GM21360 (cell line): ENCODE measurements at regions not wholly inside any gene's neighbourhood (a gene's known extent, or its start where the extent isn't known, plus 50 kb on each side); places are given as distances from the start of the nearest gene placed in this dataset.

Experiments used
- ATAC-seq: cut with Tn5 transposase; IDR thresholded peaks from one replicate; pipeline ENCODE4 v1.9.1; 2021; ENCODE audit warnings: mild to moderate bottlenecking, moderate library complexity; ENCODE audit not compliant: unreplicated experiment

DNA sequence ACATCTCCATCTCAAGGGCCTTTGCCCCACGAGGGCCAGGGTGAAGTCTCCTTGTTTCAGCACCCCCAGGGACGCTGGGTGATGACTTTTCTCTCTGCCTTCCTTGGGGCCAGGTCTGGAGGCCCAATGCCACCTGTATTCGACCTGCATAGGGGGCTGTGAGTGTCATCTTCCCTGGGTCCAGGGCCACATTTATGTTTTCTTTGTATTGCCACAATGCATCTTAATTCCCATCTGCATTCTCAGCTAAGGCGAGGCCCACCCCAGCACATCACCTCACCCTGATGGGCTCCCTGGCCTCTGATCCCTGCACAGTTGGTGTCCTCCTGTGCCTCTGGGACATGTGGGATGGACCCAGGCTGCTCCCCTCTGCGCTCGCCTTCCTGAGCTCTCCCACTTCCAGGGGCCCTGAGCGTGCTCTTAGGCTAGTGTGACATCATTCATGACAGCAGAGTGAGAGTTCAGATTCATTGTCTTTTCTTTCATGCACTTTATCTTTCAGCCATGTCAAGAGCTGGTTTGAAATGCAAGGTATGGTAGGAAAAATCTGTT lies 122.0 kb upstream of the COPS8 start:
- ATAC-seq: no peak

DNA sequence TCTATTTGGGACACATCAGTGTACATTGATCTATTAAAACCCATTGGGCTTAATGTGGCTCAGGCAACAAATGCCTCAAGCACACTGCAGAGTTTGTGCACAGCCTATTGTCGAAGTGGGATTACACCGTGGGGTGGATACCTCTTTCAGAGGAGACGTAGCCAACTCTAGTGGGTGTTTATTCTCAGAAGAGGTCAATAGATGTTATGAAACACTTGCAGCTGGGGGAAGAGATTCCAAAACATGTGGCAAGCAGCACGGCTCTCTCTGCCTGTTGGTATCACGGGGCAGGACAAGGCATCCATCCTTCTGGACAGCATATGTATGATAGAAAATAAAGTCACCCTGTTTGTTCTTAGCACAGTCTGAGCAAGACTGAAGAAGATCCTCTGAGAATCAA lies 121.4 kb upstream of the COPS8 start:
- ATAC-seq: no peak

DNA sequence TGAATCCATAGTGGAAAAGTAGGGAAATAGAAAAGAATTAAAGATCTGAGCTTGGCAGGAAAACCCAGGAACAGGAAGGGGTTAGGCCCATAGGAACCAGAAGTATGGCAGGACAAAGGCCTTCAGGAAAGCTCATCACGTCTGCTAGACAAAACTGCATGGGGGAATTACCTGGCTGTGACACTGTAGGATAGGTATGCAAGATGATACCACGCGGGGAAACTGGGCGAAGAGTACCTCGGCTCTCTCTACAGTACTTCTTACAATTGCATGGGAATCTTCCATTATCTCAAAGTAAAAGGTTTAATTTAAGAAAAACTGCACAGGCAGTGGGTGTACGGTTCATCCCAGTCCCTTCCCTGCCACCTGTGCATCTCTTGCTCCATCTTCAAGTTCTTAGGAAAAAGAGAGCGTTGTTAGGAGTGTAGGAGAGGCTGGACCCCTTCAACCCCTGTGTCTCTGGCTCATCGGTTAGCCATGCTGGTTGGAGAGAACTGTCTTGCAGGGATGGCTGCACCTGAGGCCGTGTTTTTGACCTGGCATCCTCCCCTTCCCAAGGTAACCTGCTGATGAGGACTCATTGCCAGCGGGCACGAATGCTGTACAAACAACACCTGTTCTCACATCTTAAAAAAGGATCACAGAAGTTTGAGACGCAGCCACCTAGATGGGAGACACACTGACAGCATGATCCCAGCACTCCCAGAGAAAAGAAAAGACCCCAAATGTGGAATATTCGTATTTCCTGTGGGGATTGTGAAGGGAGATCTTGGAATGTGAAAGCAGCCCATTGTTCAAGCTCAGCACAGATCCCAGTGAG lies 120.5 kb upstream of the COPS8 start:
- no peak for ATAC-seq

DNA sequence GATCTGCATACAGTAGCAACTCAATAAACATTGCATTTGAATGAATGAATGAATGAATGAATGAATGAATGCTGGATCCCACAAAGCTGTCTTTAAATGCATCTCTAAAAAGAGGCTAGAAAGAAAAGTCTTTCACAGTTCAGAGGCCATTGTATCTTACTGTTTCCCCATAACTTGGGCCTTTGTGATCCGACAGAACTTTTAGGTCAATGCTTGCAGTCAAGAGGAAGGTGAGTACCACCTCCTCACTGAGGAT lies 119.9 kb upstream of the COPS8 start:
- ATAC-seq: no peak

DNA sequence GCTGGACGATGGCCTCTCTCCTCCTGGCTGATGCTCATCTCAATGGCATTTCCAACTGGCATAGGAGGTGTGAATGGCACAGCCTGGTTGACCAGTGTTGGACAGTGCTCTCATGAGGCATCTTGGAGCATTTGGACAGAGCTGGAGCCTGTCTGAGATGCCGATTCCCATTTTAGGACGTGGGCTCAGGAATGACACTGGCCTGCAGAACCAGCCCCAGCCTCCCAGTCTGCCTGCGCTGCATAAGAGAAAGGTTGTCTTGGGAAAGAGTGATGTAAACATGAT lies 118.2 kb upstream of the COPS8 start:
- no peak for ATAC-seq

DNA sequence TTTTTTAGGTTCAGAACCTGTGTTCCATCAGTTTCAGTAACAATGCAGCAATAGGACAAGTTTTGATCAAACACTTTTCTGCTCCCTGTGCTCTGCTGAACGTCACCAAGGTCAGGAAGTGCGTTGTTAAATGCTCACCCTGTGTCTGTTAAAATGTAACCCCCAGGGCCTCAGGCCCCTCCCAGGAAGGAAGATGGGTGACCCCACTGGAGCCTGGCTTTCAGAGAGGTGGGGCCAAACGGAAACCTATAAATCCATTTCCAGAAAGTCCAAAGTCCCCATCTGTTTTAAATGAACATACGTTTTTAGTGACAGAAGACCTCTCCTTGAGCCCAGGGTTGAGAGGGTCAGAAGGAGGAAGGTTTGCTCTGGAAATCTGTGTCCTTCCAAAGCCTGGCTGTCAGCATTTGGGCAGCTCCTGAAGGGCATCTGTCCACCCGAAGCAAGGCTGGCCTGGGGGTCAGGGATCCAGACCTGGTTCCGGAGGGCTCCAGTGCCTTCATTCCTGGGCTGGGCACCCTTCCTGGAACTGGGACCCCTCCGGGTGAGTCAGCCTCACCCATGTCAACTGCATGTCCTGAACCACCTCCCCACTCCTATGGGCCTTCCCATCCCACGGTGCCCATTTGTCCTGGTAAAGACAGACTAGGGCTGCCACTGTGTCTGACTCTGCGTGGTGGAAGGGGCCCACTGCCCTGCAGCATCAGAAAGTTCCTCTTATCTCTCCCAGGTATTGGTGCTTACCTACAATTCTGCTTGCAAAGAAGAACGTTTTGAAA lies 117.4 kb upstream of the COPS8 start:
- no peak for ATAC-seq

DNA sequence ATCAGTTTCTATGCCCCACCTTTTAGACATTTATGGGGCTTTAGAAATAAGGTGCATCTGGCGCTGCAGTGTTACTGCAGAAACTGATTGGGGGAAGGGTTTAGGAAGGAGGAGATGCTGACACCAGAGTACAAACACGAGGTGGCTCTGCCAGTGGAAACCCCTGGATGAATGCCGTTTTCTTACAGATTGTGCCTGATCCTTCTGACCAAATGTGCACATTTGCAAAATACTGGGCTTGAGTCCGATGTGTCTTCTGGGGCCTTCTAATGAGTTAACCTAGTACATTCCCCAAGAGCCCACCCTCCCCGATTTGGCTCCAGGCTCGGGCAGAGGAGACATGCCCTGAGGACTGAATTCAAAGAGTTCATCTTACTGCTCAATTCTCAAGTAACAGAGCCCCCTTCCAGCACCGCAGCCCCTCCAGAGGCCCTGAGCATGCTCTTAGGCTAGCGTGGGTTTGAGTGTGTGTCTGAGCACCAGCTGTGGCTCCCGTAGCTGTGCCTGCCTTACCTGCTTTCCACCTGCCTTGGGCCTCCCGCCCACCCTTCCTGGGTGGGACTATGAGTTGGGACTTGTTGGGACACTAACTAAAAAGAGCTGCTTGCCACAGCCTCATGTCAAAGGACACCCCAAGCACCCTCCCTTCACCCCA lies 116.7 kb upstream of the COPS8 start:
- ATAC-seq: no peak

DNA sequence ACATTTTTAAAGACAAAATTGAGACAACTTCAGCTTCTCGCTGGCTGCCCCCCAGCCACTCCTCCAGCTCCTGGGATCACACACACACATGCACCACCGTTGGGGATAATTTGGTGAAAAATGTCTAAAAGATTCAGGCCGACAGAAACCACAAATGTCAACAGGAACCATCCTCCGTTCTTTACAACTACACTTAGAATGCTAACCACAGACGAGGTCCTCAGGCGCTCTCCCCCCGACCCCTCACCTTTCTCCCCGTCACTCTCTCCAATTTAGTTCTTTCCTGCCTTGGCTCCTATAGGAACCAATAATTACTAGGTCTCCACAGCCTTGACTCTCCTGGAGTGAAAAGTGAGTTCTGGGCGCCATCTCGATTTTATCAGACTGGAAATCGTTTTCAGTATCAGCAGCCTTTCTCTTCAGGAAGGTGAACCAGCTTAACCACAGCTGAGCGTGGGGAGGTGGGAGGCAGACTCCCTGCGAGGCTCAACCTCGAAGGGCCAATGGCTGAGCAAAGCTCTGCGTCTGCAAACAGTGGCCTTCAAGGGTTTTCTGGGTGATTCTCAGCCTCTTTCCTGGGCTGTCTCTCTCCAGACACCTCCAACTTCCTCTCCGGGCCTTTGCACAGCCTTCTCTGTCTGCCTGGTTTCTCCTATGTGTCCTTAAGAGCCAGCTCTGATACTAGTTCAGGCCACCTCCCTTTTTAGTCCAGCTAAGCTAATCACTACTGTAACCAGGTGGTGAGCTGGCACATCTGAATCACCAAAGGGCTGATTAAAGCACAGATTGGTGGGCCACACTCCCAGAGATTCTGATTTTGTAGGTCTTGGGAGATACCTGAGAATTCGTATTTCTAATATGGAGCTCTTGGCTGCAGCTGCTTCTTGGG lies 115.7 kb upstream of the COPS8 start:
- no peak for ATAC-seq

DNA sequence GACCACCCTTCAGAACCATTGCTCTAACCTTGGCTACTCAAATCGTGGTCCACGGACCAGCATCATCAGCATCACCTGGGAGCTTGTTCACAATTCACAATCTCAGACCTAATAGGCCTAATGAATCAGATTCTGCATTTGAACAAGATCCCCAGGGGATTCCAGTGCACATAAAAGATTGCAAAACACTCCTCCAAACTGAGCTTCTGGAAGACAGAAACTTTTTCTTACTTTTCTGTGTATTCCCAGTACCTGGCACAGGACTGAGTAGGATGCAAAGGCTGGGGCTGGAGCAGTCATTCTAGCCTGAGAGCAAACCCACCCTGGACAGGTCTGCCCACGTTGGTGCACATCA lies 115.1 kb upstream of the COPS8 start:
- no peak for ATAC-seq

DNA sequence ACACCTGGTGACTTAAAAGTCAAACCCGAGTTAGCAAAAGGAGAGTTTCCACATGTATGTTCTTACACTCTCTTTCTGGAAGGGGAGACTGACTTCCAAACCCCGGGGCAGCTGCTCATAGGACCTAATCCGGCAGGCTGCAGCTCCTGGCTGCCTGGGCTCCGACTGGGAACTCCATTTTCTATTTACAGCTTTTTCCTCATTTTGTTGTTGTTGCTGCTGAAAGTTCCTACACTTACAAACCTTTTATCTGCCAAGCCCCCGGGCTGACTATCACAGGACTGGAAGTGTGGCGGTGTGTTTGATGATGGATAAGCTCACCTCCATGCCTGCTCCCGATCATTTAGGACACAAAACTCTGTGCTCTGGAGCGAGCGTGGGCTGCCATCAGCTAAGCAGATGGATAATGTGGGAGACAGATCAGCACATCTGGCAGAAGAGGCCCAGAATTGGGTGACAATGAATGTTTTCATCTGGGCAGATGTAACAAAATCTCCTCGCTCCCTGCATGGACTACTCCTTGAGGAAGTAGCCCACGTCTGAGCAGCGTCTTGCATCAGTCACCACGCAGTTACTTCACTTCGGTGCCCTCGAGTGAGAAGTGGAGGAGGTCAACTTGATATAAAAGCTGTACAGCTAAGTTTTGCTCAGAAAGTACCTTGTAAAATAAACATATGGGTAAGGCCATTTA lies 114.4 kb upstream of the COPS8 start:
- ATAC-seq: no peak

DNA sequence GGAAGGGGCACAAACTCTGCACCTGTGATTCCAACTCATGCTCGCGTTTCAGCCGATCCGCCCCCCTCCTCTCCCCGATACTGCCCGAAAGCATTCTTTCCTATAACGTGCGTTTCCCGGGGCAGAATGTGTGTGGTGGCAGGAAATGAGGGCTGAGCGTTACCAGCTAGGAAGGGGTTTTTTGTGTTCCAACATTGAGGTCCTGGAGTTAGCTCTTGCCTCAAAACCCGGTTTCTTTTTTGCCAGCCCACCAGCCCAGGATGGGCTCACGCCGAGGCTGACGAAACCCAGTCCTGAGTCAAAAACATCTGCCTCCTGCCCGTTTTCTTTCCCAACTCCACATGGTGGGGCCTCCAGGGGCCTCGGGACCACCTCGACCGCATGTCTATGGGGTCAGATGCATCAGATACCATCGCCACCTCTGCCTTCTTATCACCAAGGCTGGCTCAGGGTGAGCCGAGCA lies 113.7 kb upstream of the COPS8 start:
- ATAC-seq: no peak

DNA sequence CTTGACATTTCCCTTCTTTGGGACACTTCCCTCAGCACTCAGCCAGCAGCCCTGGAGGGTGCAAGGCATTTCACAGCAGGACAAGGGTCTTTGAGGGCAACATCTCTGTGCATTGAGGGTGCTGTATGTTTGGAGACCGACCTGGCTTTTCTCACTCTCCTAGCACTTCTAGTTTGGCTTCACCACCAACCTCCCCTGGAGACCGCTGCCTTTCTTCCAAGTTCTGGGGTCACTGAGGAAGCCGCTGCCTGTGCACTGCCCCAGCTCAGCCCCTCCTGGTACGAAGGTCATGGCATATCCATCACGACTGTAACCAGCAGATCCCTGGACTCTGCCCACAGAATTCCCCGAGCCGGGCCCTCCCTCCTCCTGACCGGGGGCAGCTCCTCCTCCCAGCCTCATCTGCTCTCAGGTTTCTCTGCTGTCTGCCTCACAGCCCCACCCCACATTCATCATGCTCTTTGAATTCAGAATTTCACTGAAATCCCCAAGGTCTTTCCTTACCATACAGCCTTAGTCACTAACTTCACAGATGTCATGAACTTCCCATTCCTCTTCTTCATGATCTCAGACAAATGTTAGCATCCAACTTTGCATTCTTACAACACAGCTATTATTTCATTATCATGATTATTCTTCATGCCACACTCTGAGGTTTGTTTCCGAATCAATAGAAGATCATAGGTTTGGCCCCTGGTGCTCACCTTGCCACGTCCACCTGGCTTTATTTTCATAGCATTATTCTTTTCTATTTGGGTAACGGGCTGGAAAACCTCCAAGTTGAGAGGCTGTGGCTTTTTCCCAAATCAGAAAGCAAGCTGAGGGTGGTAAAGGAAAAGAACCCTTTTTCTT lies 113.0 kb upstream of the COPS8 start:
- ATAC-seq: no peak

DNA sequence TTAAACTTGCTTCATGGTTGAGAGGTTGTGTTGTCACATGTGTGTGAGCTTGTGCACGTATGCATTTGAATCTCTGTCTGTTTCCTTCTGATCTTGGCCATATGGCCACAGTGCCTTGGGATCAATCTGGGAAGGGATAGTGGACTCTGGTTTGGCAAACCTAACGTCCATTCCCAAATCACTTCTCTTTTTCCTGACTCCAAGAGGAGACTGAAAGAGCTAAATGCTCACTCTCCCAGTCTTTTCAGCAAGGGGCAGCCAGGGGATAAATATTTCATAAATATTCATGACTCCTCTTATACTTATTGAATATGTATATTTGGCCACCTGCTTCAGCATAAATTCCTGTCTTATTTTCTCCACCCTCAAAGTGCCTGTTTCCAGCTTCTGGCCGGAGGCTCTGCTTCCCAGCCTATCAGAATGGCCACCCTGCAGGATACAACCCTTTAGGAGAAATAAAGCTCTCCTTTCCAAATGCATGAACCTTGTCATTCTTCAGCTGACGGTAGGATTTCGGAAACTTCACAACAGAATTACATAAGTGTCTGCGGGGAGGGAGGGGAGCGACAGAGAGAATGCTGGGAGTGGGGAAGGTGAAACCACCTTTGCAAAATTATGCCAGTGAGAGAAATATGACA lies 112.2 kb upstream of the COPS8 start:
- no peak for ATAC-seq

DNA sequence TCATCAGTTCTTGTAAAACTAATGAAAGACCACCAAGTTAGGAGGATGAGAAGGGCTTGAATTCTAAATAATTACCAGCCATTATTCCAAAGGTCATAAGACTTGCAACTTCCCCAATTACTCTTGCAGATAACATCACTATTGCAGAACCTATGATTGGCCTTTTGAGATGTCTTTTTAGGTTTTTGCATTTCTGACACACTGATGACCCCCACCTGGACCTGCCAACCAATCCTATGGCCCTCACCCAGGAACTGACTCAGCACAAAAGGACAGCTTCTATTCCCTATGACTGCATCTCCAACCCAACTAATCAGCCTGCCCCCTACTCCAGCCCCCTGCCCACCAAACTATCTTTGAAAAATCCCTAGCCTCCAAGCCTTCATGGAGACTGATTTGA lies 111.5 kb upstream of the COPS8 start:
- ATAC-seq: no peak

DNA sequence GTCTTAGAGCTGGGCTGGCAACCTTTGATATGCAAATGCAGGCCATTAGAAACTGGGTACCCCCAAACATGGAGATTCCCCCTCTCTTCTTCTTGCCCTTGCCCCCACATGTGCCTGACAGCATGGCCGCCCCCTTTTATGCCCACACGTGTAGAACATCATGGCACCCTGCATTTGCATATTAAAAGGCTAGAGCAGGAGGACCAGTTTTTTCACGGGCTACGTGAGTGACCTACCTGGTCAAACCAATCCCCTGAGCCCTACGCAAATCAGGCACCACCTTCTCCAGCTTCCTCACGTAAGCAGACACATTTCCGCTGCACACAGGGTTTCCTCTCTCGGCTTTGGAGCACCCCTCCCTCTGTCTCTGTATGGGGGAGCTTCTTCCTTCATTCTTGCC lies 110.9 kb upstream of the COPS8 start:
- ATAC-seq: no peak

DNA sequence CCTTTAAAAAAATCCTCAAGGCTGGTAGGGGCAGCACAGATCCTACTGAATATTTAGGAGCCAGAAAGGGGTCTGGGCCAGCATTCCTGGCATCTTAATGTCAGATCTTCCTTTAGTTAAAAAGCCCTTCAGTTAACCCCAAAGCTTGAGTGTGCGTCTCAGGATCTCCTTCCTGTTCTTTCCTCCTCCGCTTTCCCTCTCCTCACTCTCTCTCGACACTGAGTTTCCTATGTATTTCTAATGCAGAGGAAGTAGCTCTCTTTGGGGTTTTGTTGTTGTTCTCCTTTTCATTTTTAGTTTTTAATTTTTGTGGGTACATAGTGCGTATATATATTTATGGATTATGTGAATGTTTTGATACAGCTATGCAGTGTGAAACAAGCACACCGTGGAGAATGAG lies 109.9 kb upstream of the COPS8 start:
- no peak for ATAC-seq

DNA sequence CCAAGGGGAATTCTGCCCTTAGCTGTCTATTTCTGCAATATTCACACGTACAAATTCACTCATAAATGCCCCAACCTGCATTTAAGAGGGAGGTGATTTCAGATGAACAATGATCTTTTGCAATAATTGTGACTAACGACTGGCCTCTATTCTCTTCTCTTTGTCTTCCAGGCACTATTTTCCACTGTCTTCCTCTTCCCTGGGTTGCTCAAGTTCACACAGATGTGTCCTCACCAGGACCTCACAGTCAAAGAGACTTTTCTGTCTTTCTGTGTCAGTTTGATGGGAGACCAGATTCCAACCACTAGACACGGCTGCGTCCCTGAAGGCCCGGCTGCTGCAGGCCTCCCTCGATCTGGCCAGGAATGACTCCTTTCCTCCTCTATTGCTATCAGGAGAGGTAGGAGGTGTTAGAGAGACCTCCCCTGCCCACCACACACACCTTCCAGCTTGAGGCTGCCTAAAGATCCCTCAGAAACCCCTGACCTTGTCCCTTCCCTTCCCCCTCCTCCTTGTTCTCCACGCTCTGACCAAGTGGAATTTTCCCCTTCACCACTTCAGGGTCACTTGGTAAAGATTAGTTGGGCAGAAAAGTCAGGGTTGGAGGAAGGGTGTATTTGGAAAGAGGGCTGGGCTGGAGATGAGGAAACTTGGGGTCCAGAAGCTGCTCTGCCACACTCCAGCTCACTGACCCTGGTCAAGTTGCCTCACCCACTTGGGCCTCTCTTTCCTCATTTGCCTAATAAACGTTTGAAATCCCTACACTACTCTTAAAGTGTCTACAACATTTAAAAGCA lies 109.2 kb upstream of the COPS8 start:
- ATAC-seq: no peak
